Stomach (tissue), 4 donors: ENCODE measurements at regions not wholly inside any gene's neighbourhood (a gene's known extent, or its start where the extent isn't known, plus 50 kb on each side); places are given as distances from the start of the nearest gene placed in this dataset.

Experiments
- EP300 ChIP-seq: sonication (generic); formaldehyde crosslinking; IDR thresholded peaks from one replicate; pipeline ENCODE4 v1.6.1; 2017; ENCODE audit warnings: antibody characterized with exemption
- POLR2A ChIP-seq, 4 donors: fragments of 450-650 bp; IDR thresholded peaks; one replicate each; pipeline ENCODE4 v1.6.1; 2016; ENCODE audit warnings: antibody characterized with exemption in 4 of 4, control low read depth in 2 of 4, mild to moderate bottlenecking in 1 of 4, moderate library complexity in 1 of 4
- POLR2AphosphoS5 ChIP-seq, 3 donors: sonication (generic); formaldehyde crosslinking; IDR thresholded peaks; one replicate each; pipeline ENCODE4 v1.6.1; 2016; ENCODE audit warnings: antibody characterized with exemption in 3 of 3
- TF ChIP-seq, protein P1 (sequence below), 7 experiments: fragments of 450-650 bp in 4 of 7; fragments of 200-600 bp in 3 of 7; sonication (generic) in 3 of 7; IDR thresholded peaks; one replicate each; pipeline ENCODE4 v1.5.1; 2016 to 2019; ENCODE audit warnings: antibody characterized with exemption in 7 of 7, control low read depth in 2 of 7, mild to moderate bottlenecking in 1 of 7

DNA sequence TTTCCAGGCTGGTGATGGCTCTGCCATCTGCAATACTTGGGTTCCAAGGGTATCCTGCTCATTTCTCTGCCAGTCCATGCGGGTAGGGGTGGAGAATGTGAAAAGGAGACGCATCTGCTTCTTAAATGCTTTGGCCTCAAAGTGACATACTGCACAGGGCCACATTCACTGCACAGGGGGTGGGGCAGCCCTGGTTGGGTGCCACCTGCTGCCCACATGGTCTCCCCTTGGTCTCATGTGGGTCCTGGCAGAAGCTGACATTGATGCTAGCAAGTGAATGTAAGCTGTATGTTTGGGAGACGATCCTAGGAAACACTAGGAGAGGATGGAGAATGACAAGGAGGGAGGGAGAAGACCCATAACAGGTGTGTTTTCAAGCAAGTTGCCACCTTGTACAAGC is 140.9 kb downstream of the EDN3 start:
- TF ChIP-seq EP300 (no peak), POLR2AphosphoS5 (IDR thresholded peaks at IDR 0.05) (no peak), POLR2A (IDR thresholded peaks at IDR 0.05) (no peak)
- TF ChIP-seq, protein P1, sequence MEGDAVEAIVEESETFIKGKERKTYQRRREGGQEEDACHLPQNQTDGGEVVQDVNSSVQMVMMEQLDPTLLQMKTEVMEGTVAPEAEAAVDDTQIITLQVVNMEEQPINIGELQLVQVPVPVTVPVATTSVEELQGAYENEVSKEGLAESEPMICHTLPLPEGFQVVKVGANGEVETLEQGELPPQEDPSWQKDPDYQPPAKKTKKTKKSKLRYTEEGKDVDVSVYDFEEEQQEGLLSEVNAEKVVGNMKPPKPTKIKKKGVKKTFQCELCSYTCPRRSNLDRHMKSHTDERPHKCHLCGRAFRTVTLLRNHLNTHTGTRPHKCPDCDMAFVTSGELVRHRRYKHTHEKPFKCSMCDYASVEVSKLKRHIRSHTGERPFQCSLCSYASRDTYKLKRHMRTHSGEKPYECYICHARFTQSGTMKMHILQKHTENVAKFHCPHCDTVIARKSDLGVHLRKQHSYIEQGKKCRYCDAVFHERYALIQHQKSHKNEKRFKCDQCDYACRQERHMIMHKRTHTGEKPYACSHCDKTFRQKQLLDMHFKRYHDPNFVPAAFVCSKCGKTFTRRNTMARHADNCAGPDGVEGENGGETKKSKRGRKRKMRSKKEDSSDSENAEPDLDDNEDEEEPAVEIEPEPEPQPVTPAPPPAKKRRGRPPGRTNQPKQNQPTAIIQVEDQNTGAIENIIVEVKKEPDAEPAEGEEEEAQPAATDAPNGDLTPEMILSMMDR (IDR thresholded peaks at IDR 0.05) = no peak
